Activated T-helper 2 cell treated with anti-CD3 and anti-CD28 coated beads, Interferon-gamma antibody, Interleukin-2, Interleukin-4, amounts not matched to agents 10 μg/mL and 5 μg/mL and 100 μg/mL, durations not matched to agents 14 hours and 24 hours and 36 hours (primary cell): ENCODE measurements at regions not wholly inside any gene's neighbourhood (a gene's known extent, or its start where the extent isn't known, plus 50 kb on each side); places are given as distances from the start of the nearest gene placed in this dataset.

Experiments used
- DNase-seq: peaks from one replicate; pipeline ENCODE4 v3.0.0; 2021; ENCODE audit warnings: low spot score
- H3K27ac Mint-ChIP-seq: one replicate; pipeline ENCODE4 v1.8.0; 2021; ENCODE audit warnings: mixed read lengths
- H3K27me3 Mint-ChIP-seq: one replicate; pipeline ENCODE4 v1.8.0; 2021; ENCODE audit warnings: low read depth, mixed read lengths
- H3K36me3 Mint-ChIP-seq: one replicate; pipeline ENCODE4 v1.8.0; 2021; ENCODE audit warnings: low read depth, mixed read lengths
- H3K4me1 Mint-ChIP-seq: one replicate; pipeline ENCODE4 v1.8.0; 2021; ENCODE audit warnings: low read depth, mixed read lengths
- H3K4me3 Mint-ChIP-seq: one replicate; pipeline ENCODE4 v1.8.0; 2021; ENCODE audit warnings: low read depth, mild to moderate bottlenecking, moderate library complexity, mixed read lengths
- H3K9me3 Mint-ChIP-seq: one replicate; pipeline ENCODE4 v1.8.0; 2021; ENCODE audit warnings: mixed read lengths
- intact Hi-C: fragments of 100-400 bp; cut with micrococcal nuclease; formaldehyde crosslinking; loops from one replicate; pipeline ENCODE4 v1.15.1; 2023

DNA sequence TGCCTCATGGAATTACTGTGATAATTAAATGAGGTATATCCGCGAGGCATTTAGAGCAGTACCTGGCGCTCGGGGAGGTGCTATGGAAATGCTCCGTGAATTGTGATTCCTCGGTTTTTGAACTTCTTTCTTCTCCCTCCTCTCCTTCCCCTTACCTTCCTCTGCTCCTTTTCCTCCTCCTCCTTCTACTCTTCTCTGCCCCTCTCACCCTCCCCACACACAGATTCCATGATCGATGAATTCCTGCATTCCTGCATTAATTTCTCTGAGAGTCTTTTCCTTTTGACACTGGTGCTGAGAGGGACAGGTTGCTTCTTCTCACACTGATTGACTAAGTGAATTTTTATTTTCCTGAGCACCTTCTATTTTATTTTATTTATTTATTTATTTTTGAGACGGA lies 101.2 kb upstream of the RGMA start:
- Mint-ChIP-seq H3K36me3 (no peaks in the 10 kb centered on the region), H3K4me3 (no peak overlapping the region), H3K9me3 (no peaks in the 10 kb centered on the region), H3K4me1 (no peaks in the 10 kb centered on the region), H3K27ac (no peak overlapping the region), H3K27me3 (peaks cover 25% of the 10 kb centered on the region)
- intact Hi-C loops = no loop called here
- no peak for DNase-seq

DNA sequence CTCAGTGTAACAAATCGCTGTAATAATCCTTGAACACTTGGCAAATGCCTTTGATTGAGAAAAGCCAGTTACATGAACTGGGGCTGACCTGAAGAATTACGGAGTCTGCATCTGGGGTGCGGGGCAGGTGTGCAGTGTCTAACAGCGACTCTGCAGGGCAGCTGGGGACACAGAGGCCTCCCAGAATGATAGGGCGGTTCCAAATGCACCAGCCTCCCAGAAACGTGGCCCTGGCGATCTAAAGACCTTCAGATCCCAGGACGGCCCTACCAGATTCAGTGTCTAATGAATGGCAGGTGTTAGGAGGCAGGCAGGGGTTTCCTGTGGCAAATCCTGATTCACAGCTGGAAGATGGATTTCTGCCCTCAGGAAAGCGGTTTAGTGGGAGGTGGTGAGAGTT lies 100.5 kb upstream of the RGMA start:
- no peak overlapping the region for H3K27ac Mint-ChIP-seq
- DNase-seq = no peak
- no peaks in the 10 kb centered on the region for H3K9me3 Mint-ChIP-seq
- no peaks in the 10 kb centered on the region for H3K4me1 Mint-ChIP-seq
- peaks cover 26% of the 10 kb centered on the region for H3K27me3 Mint-ChIP-seq
- intact Hi-C loops = no loop called here
- no peaks in the 10 kb centered on the region for H3K36me3 Mint-ChIP-seq
- no peak overlapping the region for H3K4me3 Mint-ChIP-seq

- Mint-ChIP-seq H3K27ac (no peak overlapping the region), H3K36me3 (no peaks in the 10 kb centered on the region), H3K27me3 (peaks cover 27% of the 10 kb centered on the region), H3K4me1 (no peaks in the 10 kb centered on the region), H3K4me3 (no peak overlapping the region), H3K9me3 (no peaks in the 10 kb centered on the region)
- intact Hi-C loops = no loop called here
- DNase-seq = no peak
These were observed 99.2 kb upstream of the RGMA start for GRCh38 chr15:93188236-93188635.

DNA sequence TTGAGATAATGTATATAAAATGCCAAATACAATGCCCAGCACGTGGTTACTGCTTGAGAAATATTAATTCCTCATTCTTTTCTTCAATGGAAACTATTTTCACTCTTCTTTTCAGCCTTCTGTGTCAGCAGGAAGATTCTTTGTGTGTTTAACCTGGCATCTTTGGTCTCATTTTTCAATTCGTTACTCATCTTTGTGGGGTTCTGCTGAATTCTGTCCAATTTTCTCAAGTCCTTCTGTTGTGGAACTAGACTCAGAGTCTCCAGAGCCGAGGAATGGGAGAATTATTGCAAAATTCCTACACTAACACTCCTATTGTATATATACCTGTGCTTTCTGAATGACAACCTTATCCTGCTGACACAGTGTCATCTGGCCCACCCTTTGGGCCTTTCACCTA lies 96.8 kb upstream of the RGMA start:
- no peak for DNase-seq

GRCh38 chr15:93182703-93183205 lies 93.7 kb upstream of the RGMA start:
- intact Hi-C loops = no loop called here
- no peaks in the 10 kb centered on the region for H3K36me3 Mint-ChIP-seq
- no peak overlapping the region for H3K4me3 Mint-ChIP-seq
- H3K9me3 Mint-ChIP-seq = no peaks in the 10 kb centered on the region
- DNase-seq = no peak
- H3K27me3 Mint-ChIP-seq = peaks cover 15% of the 10 kb centered on the region
- no peak overlapping the region for H3K27ac Mint-ChIP-seq
- H3K4me1 Mint-ChIP-seq = no peaks in the 10 kb centered on the region

More for the DNA sequence above, 96.8 kb upstream of the RGMA start:
- peaks cover 27% of the 10 kb centered on the region for H3K27me3 Mint-ChIP-seq
- intact Hi-C loops = no loop called here
- H3K4me3 Mint-ChIP-seq = no peak overlapping the region
- no peaks in the 10 kb centered on the region for H3K4me1 Mint-ChIP-seq
- H3K36me3 Mint-ChIP-seq = no peaks in the 10 kb centered on the region
- no peaks in the 10 kb centered on the region for H3K9me3 Mint-ChIP-seq
- H3K27ac Mint-ChIP-seq = no peak overlapping the region

GRCh38 chr15:93180656-93181055 lies 91.6 kb upstream of the RGMA start:
- intact Hi-C loops = no loop called here
- no peak overlapping the region for H3K4me3 Mint-ChIP-seq
- no peaks in the 10 kb centered on the region for H3K4me1 Mint-ChIP-seq
- DNase-seq = no peak
- H3K27me3 Mint-ChIP-seq = peaks cover 3% of the 10 kb centered on the region
- H3K9me3 Mint-ChIP-seq = no peaks in the 10 kb centered on the region
- no peak overlapping the region for H3K27ac Mint-ChIP-seq
- no peaks in the 10 kb centered on the region for H3K36me3 Mint-ChIP-seq

GRCh38 chr15:93180128-93180527 lies 91.1 kb upstream of the RGMA start:
- no peak for DNase-seq
- Mint-ChIP-seq H3K4me1 (no peaks in the 10 kb centered on the region), H3K27me3 (peaks cover 3% of the 10 kb centered on the region), H3K36me3 (no peaks in the 10 kb centered on the region), H3K4me3 (no peak overlapping the region), H3K9me3 (no peaks in the 10 kb centered on the region), H3K27ac (no peak overlapping the region)
- intact Hi-C loops = no loop called here

- no peak for DNase-seq
- Mint-ChIP-seq H3K27ac (no peak overlapping the region), H3K4me3 (no peak overlapping the region), H3K4me1 (no peaks in the 10 kb centered on the region), H3K36me3 (no peaks in the 10 kb centered on the region), H3K9me3 (no peaks in the 10 kb centered on the region), H3K27me3 (peaks cover 2% of the 10 kb centered on the region)
- intact Hi-C loops = no loop called here
These were observed 90.7 kb upstream of the RGMA start for GRCh38 chr15:93179700-93180102.

GRCh38 chr15:93179072-93179471 lies 90.1 kb upstream of the RGMA start:
- intact Hi-C loops = no loop called here
- Mint-ChIP-seq H3K9me3 (no peaks in the 10 kb centered on the region), H3K27ac (no peak overlapping the region), H3K4me1 (no peaks in the 10 kb centered on the region), H3K4me3 (no peak overlapping the region), H3K36me3 (no peaks in the 10 kb centered on the region), H3K27me3 (no peaks in the 10 kb centered on the region)
- no peak for DNase-seq

GRCh38 chr15:93178371-93178770 lies 89.4 kb upstream of the RGMA start:
- Mint-ChIP-seq H3K9me3 (no peaks in the 10 kb centered on the region), H3K36me3 (no peaks in the 10 kb centered on the region), H3K4me3 (no peak overlapping the region), H3K27ac (no peak overlapping the region), H3K4me1 (no peaks in the 10 kb centered on the region), H3K27me3 (no peaks in the 10 kb centered on the region)
- DNase-seq = no peak
- intact Hi-C loops = no loop called here

- intact Hi-C loops = no loop called here
- H3K4me1 Mint-ChIP-seq = no peaks in the 10 kb centered on the region
- no peak overlapping the region for H3K27ac Mint-ChIP-seq
- H3K9me3 Mint-ChIP-seq = no peaks in the 10 kb centered on the region
- H3K27me3 Mint-ChIP-seq = peaks cover 3% of the 10 kb centered on the region
- DNase-seq = no peak
- H3K36me3 Mint-ChIP-seq = no peaks in the 10 kb centered on the region
- no peak overlapping the region for H3K4me3 Mint-ChIP-seq
These were observed 87.1 kb upstream of the RGMA start for GRCh38 chr15:93176065-93176464.

GRCh38 chr15:93174836-93175235 lies 85.8 kb upstream of the RGMA start:
- intact Hi-C loops = no loop called here
- Mint-ChIP-seq H3K4me1 (no peaks in the 10 kb centered on the region), H3K9me3 (no peaks in the 10 kb centered on the region), H3K27me3 (peaks cover 4% of the 10 kb centered on the region), H3K27ac (no peak overlapping the region), H3K36me3 (no peaks in the 10 kb centered on the region), H3K4me3 (no peak overlapping the region)
- DNase-seq = no peak

DNA sequence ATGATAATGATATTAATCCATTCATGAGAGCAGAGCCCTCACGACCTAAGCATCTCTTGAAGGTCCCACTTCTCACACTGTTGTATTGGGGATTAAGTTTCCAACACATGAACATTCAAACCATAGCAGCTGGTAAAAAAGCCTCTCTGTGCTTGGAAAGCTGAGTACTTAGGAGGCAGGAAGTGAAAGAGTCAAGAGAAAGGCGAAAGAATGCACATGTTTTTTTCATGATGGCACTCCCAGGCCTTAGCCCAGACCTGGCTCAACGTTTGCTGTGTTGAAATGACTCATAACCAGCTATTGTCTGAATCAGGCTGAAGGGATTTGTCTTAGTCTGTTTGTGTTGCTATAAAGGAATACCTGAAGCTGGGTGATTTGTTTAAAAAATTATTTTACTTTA lies 84.4 kb upstream of the RGMA start:
- Mint-ChIP-seq H3K4me1 (no peaks in the 10 kb centered on the region), H3K9me3 (no peaks in the 10 kb centered on the region), H3K27ac (no peak overlapping the region), H3K27me3 (peaks cover 6% of the 10 kb centered on the region), H3K36me3 (no peaks in the 10 kb centered on the region), H3K4me3 (no peak overlapping the region)
- intact Hi-C loops = no loop called here
- DNase-seq = no peak

DNA sequence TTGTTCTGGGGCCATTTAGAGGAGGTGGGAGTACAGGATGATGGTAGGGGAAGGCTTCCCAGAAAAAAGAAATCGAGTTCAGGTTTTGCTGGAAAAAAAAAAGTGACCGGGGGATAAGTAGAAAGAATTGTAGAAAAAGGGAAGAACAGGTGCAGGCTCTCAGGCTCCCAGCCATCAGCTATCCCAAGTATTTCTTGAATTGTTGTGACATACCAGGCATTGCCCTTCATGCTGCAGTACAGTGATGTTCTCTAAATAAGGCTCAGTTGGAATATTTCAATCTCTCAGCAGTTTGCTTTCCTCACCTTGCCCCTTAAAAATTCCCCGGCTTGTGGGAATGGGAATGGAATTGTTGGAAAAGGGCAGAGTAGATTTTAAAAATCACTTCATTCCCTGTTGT lies 82.5 kb upstream of the RGMA start:
- Mint-ChIP-seq H3K27me3 (peaks cover 11% of the 10 kb centered on the region), H3K27ac (no peak overlapping the region), H3K4me3 (no peak overlapping the region), H3K9me3 (no peaks in the 10 kb centered on the region), H3K4me1 (no peaks in the 10 kb centered on the region), H3K36me3 (no peaks in the 10 kb centered on the region)
- intact Hi-C loops = no loop called here
- DNase-seq = no peak
